NCI-H82 (cell line): ENCODE measurements at regions not wholly inside any gene's neighbourhood (a gene's known extent, or its start where the extent isn't known, plus 50 kb on each side); places are given as distances from the start of the nearest gene placed in this dataset.
"Not testable (repeated sequence)": the region's sequence is repeated elsewhere in the genome, so short reads cannot be mapped to it uniquely, and the experiment has no call there.

Source experiments
- DNase-seq: peaks from one replicate; lab custom pipeline; 2025; lab: John Stamatoyannopoulos, UW

GRCh38 chr20:63145156-63145555 lies 70.8 kb downstream of the YTHDF1 start:
- DNase-seq, result no peak

DNA sequence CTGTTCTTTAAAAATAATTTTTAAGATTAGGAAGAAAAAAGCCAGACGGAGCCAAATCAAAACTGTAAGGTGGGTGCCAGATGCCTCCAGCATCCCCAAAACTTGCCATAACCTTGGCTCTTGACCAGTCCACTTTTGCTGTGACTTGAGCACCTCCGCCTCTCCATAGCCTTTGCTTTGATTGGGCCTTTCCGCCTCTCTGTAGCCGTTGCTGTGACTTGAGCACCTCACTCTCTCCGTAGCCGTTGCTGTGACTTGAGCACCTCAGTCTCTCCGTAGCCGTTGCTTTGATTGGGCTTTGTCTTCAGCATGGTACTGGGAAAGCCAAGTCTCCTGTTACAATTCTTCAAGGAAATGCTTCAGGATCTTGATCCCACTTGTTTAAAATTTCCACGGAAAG lies 73.0 kb downstream of the YTHDF1 start:
- no peak for DNase-seq

DNA sequence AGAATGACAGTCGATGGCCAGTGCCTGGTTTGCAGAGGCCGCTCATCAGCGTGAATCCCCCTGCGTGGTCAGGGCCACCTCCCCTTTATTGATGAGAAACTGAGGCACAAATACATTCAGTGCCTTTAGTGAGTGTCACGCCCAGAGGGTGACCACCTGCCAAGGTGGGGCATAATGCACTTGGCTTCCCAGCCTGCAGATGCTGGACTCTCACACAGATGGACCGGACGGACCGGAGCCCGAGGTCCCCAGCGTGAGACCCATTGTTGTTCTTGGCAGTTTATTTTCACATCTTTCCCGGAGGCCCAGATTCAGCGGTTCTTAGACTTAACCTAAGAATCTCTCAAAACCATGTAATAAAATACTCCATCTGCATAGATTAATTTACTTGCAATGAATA lies 74.4 kb downstream of the YTHDF1 start:
- DNase-seq, result no peak

DNA sequence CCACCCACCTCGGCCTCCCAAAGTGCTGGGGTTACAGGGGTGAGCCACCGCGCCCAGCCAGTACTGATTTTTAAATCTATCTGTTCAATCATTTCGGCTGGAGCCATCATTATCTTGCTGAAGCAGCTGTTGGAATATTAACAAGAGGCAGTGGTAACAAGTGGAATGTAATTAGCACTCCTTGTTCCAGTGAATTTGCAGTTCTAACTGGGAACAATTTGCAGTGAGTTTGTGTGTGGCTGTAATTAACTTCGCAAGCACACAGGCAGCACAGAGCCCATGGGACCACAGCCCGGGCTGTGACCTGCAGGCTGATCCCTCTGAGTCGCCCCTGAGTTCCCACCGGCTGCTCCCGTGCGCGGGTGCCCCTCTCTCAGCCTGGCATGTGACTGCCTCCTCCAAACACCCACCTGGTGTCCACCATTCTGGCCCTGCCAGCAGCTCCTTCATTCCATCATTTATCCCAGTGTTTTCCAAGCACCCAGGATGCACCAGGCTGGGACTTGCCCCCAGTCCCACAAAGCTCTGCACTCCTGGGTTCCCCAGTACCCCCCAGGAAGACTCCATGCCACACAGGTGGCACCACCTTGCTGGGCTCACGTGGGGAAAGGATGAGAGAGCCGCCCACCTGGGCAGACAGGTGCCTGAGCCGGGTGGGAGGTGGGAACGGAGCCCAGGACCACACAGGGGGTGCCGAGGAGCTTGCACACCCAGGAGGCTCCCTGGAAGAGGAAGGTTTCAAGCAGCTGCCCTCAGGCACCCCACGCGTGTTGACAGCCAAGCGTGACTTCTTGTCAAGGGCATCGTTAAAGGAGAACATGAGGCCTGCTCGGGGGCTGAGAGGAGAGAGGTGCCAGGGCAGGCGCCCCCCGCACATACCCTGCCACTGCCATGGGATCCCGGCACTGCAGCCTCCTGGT lies 75.2 kb downstream of the YTHDF1 start:
- DNase-seq, result no peak

GRCh38 chr20:63139837-63140236 lies 76.1 kb downstream of the YTHDF1 start:
- DNase-seq, result no peak

GRCh38 chr20:63139356-63139755 lies 76.6 kb downstream of the YTHDF1 start:
- no peak for DNase-seq

DNA sequence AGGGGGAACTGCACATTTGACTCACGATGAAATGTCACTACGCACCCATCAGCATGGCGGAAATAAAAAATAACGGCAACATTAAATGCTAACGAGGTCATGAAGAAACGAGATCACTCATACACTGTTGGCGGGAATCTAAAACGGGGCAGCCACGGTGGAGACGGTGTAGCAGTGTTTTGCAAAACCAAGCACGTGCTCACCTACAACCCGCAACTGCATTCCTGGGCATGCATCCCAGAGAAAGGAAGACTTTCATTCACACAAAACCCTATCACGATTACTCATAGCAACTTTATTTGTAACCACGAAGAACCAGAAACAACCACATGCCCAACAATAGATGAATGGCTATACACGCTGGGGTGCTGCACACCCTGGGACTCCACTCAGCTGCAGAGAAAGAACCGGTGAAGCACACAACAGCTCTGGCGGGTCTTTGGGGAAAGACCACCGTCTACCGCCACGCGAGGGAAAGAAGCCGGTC lies 77.0 kb downstream of the YTHDF1 start:
- no peak for DNase-seq

DNA sequence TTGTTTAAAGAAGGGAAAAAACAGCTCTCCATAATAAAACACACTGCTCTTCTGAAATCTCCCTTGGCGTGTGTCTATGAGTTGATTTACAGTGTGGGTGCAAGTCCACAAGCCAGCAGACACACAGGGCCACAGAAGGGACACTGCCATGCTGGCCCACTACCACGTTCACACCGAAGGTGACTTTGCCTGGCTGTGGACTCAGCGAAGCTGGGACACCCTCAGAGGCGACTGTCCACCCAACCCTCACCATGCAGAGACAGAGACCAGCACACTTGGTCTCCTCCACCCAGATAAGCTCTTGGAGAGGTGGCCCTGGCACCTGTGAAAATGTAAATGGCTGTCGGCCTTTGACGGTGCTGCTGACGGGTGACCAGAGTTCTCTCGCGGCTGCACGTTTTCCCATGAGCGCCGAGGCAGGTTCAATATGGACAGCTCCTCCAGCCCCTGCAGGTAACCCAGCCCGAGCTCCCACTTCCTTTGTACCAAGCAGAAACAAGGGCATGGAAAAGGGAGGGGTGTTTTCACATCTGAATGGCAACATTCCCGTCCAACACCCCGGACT lies 78.0 kb downstream of the YTHDF1 start:
- DNase-seq, result no peak

DNA sequence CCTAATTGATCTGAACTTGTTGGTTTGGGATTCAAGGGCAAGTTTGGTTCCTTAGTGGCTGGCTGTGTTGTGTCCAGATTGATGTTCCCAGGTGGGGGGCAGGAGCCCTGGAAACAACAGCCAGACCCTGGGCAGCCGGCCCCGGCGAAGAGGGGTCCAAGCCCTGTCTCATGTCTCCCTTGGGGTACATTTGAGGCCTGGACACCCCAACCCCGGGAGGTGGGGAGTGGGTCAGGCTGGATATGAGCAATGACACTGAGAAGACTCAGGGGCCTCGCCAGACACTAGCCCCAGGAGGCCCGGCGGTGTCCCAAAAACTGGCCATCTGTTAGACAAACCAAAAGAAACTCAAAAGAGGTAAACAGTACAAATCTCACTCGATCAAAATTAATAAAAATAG lies 79.6 kb downstream of the YTHDF1 start:
- DNase-seq, result no peak

GRCh38 chr20:63135411-63135810 lies 80.5 kb downstream of the YTHDF1 start:
- peak; percentile 37 for DNase-seq

DNA sequence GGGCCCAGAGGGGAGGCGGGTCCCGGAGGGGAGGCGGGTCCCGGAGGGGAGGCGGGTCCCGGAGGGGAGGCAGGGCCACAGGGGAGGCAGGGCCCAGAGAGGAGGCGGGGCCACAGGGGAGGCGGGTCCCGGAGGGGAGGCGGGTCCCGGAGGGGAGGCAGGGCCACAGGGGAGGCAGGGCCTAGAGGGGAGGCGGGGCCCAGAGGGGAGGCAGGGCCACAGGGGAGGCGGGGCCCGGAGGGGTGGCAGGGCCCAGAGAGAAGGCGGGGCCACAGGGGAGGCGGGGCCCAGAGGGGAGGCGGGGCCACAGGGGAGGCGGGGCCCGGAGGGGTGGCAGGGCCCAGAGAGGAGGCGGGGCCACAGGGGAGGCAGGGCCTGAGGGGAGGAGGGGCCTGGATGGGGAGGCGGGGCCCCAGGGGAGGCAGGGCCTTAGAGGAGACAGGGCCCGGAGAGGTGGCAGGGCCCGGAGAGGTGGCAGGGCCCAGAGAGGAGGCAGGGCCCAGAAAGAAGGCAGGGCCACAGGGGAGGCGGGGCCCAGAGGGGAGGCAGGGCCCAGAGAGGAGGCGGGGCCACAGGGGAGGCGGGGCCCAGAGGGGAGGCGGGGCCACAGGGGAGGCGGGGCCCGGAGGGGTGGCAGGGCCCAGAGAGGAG lies 81.1 kb downstream of the YTHDF1 start:
- not testable (repeated sequence) for DNase-seq

- DNase-seq, result peak; percentile 55
Observed at GRCh38 chr20:63134201-63134612, 81.7 kb downstream of the YTHDF1 start.

DNA sequence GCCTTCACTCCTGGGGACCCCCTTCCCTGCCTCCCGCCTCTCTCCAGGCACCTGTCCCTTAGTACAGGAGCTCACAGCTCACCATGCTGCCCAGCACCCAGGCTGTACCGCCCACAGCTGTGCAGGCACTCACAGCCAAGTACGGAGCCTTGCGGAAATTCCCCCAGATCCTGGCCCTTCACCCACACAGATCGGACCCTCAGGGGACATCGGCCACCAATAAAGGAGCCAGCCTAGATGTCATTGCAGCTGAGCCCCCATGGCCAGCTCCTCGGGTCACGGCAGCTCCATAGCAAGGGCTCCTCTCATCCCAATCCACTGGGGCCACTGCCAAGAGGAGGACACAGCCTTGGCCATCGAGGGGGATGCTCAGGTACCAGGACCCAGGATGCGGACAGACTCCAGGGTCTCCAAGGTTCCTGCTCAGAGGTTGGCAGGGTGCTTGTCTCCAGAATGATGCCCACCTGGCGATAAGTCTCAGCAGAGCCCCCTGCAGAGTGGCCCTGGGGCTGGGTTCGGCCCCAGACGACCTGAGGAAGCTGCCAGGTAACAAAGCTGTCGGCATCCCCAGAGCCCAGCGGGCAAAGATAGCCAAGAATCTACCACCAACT lies 82.3 kb downstream of the YTHDF1 start:
- DNase-seq, result no peak

DNA sequence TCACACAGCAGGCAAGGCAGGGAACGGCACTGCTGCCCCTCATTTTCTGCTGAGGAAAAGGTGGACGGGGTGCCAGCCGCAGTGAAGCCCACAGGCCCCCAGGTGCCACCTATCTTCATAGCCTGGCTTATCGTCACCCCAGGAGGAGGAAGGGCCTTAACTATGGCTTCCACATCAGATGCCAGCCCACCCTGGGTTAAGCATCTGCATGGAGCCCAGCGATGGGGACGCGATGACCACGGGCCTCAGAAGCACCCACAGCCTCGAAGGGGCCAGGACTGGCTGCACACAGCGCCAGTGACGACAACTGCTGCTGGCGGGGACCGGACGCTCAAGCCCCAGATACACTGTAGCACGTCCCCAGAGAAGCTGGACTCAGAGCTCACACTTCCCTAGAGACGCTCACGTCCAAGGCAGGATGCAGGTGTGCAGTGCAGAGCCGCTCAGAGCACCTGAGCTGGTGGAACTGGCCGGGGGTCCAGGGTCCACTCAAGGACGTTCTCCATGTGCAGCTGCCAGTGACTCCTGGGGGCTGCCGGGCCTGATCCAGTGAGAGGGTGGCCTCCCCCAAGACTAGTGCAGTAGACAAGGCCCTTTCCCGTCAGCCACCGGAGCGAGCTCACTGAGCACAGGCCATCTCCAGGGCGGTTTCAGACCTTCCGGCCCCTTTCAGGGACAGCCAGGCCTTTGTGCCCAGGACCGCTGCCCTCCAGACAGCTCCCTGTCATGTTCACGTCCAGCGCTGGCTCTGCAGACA lies 83.0 kb downstream of the YTHDF1 start:
- DNase-seq, result no peak

- DNase-seq, result no peak
Observed at GRCh38 chr20:63132131-63132714, 83.7 kb downstream of the YTHDF1 start.

DNA sequence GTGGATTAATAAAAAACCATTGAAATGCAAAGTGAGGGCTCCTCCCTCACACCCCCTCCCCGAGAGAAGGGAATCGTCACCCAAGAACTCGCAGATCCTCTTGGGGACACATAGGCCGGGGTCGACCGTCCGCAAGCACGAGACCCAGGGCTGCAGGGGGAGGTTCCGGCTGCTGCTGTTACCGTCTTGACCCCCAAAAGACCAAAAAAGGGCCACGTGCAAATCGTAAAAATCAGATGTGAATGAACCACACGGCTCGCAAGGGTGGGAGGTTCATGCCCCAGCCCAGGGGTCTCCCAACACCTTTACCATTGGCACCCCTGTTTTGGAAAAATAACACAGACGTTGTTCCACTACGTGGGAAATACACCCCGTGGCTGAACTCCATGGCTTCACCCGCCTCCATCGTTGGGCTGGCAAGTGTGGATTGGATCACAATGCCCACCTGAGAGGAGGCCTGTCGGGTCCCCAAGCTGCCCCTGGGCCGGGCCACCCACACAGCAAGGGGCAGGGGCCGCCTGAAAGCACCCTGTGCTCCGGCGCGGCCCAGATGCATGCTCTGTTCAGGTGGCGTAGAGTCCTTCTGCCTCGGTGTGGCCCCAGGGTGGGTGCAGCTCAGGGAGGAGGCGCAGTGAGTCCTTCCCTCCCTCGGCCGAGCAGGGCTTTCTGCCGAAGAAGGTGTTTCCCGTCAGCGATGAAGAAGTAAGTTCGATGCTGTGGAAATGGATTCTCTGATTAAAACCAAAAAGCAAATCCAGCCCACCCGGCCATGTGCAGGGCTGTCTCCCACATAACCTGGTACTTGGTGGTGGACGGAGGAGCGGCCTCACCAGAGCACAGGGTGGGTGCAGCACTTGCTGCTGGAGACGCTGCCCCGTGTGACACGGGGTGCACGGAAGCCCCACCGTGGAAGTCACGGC lies 85.0 kb downstream of the YTHDF1 start:
- no peak for DNase-seq

DNA sequence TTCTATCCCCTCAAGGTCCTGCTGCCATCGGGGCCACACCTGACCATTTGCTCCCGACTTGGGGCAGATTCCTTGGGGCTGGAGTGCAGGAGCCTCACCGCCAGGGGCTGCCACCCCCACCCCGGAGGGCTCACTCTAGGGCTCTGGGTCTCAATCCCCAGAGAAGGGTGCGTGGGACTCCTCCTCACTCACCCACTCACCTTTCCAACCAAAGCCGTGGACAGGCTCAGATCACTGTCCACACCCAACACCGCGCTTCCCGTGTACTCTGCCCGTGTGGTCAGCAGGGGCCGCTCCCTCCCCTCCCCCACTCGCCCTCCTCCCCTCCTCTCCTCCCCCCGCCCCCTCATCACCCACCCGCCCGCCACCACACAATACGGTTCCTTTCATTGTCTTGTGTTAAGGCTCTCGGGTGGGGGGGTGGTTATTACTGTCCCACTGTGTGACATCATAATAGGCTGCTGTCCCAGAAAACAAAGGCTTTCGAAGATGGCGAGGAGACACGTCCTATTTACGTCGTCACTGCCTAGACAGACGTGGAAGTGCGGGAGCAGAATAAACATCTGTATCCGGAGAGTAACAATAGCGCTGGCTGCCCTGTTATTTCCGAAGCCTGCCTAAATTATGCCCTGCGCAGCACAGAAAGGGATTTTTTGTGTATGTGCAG lies 85.8 kb downstream of the YTHDF1 start:
- DNase-seq, result no peak

GRCh38 chr20:63129376-63129965 lies 86.5 kb downstream of the YTHDF1 start:
- no peak for DNase-seq

- DNase-seq, result no peak
Observed at GRCh38 chr20:63128956-63129355, 87.0 kb downstream of the YTHDF1 start.
